ENCODE measurements at regions not wholly inside any gene's neighbourhood (a gene's known extent, or its start where the extent isn't known, plus 50 kb on each side); places are given as distances from the start of the nearest gene placed in this dataset.
A peak's percentile ranks its signal among the peaks of the same experiment; 100 is the strongest.

DNA sequence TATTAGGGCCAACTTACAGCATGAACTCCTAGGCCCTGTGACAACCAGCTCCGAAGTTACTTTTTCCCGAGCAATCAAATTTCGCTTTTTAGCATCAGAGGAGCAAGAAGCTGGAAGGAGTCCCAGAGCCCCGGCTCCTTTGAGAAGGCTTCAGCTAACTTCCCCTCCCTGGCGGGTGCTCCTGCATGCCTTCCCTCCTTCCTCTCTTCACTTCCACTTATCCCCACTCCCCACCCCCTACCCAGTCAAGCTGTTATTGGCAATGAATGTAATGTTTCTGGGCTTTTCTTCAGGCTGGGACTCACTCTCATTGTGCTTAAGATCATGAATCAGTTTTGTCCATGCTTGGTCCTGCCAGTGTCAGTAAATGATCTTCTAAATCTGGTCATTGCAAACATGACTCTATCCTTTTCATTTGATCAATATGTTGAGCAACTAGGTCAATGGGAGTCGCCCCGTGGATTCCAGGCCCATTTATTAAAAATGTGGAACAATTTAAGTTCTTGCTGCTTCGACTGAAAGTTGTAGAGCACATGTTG is 94.5 kb upstream of the TSPAN2 start:
- no peak overlapping the region for H3K4me3 ChIP-seq (ENCODE audit: low read depth, low read length)
- TF ChIP-seq, protein P1, sequence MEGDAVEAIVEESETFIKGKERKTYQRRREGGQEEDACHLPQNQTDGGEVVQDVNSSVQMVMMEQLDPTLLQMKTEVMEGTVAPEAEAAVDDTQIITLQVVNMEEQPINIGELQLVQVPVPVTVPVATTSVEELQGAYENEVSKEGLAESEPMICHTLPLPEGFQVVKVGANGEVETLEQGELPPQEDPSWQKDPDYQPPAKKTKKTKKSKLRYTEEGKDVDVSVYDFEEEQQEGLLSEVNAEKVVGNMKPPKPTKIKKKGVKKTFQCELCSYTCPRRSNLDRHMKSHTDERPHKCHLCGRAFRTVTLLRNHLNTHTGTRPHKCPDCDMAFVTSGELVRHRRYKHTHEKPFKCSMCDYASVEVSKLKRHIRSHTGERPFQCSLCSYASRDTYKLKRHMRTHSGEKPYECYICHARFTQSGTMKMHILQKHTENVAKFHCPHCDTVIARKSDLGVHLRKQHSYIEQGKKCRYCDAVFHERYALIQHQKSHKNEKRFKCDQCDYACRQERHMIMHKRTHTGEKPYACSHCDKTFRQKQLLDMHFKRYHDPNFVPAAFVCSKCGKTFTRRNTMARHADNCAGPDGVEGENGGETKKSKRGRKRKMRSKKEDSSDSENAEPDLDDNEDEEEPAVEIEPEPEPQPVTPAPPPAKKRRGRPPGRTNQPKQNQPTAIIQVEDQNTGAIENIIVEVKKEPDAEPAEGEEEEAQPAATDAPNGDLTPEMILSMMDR (IDR thresholded peaks at IDR 0.05; ENCODE audit: low read depth, low read length, missing control alignments), result no peak
- DNase-seq (ENCODE audit: low read depth), result no peak
- in situ Hi-C loops (cut with HindIII; ENCODE audit: low sequenced_read_pairs), result no loop called here

DNA sequence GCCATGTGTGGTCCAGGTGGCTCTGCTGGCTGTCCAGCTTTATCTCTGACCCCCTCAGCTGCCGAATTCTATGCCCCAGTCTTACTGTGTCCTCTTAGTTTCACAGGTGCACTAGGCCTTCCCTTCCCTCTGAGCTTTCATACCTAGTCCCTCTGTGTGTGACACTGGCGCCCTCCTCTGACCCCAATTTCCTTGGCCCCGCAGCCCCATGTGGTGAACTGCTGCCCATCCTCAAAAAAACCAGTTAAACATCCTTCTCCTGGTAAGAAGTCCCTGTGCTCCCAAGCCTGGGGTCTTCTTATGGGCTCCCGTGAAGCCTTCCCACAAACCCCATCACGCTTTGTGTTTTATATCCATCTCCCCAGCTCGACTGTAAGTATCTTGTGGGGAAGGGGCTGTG is 93.9 kb upstream of the TSPAN2 start:
- no peak for DNase-seq (ENCODE audit: low read depth)
- TF ChIP-seq, protein P1 (IDR thresholded peaks at IDR 0.05; ENCODE audit: low read depth, low read length, missing control alignments), result no peak
- in situ Hi-C loops (cut with HindIII; ENCODE audit: low sequenced_read_pairs), result no loop called here
- H3K4me3 ChIP-seq (ENCODE audit: low read depth, low read length), result no peak overlapping the region

DNA sequence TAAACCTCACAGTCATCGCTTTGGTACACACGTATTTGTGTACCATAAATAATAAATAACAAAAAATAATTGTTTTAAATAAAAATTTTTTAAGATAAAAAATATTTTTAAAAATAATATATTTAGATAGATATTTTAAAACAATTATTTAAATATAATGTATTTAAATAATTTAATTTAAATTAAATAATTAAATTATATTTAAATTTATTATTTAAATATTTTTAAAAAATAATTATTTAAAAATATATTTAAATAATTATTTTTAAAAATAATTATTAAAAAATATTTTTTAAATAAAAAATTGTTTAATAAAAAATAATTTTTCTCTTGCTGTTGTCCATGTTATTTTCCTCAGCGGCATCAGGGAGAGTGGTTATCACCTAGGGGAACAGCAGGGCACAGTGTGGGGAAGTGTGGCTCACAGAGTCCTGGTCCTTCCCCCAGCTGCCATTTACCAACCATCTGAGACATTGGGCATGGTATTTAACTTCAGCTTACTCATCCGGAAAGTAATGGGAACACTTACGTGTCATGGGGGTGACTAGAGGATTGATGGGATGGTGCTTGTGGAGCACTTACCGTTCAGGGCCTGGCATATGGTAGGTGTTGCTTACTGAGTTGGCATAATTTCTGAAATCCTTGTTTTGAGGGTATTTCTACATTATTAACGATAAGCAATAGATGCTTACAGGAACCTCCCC is 92.9 kb upstream of the TSPAN2 start:
- H3K4me3 ChIP-seq (ENCODE audit: low read depth, low read length), result no peak overlapping the region
- in situ Hi-C loops (cut with HindIII; ENCODE audit: low sequenced_read_pairs), result no loop called here
- TF ChIP-seq, protein P1 (IDR thresholded peaks at IDR 0.05; ENCODE audit: low read depth, low read length, missing control alignments), result no peak
- DNase-seq (ENCODE audit: low read depth), result no peak

DNA sequence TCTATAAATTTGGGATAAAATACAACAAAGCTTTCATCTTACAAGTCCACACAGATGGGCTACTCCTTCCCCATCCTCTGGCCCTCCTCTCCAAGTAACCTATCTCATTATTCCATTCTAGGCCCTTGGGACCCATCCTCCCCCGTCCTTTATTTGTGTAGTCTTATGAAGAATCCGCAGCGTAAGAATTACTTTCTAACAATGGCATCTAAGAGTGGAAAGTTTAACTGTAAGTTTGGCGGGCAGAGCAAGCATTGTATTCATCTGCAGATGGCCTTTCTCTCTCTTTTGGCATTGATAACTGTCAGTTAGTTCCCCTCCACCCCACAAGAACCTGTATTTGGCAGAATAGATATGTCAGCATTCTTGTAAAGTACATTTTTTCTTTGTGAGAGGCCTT is 91.9 kb upstream of the TSPAN2 start:
- in situ Hi-C loops (cut with HindIII; ENCODE audit: low sequenced_read_pairs), result no loop called here
- DNase-seq (ENCODE audit: low read depth), result no peak
- H3K4me3 ChIP-seq (ENCODE audit: low read depth, low read length), result no peak overlapping the region
- TF ChIP-seq, protein P1 (IDR thresholded peaks at IDR 0.05; ENCODE audit: low read depth, low read length, missing control alignments), result no peak

DNA sequence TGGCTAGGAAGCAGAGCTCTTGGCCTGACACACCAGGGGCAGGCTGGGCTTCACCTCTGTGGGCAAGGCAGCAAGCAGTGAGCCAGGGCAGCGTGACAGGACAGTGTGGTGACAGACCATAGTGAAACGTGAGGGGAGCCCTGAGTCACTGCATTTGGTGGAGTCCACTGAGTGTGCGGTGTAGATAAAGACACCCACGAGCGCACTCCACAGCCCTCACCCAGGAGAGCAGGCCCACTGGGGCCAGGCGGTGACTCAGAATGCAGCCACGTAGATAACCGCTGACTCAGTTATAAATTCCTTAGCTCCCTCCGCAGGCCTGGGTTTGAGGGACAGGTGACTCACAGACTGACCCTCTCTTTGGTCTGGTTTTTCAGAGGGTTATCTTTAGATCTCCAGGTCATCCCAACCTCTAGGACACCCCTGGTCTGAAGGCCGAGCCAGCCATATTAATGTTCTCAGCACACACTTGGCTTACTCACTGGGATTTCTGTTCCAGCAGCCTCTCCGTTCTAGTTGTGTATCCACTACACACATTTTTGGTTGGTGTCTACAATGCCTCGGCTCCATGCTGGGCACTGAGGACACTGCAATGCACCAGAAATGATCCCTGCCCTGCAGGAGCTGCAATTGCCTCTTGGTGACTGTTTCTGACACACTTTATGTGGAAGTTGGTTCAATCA is 90.2 kb upstream of the TSPAN2 start:
- no peak overlapping the region for H3K4me3 ChIP-seq (ENCODE audit: low read depth, low read length)
- in situ Hi-C loops (cut with HindIII; ENCODE audit: low sequenced_read_pairs), result no loop called here
- TF ChIP-seq, protein P1 (IDR thresholded peaks at IDR 0.05; ENCODE audit: low read depth, low read length, missing control alignments), result no peak
- DNase-seq (ENCODE audit: low read depth), result peak; percentile 92

DNA sequence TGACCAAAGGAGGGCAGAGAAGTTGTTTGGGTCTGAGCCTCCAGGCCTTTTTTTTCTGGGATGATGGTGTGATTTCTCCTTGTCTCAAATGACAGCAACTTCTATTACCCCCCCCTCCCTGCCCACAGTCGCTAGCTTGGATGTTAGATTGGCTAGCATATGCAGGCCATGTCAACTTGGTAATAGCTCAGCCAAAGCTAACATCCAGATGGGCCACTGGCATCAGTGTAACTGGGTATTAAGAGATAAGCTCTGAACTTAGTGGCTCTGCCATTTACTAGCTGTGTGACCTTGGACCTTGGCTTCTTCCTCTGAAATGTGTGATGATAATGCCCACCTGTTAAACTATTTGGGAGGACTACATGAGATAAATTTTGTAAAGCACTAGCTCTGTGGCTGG is 86.9 kb upstream of the TSPAN2 start:
- in situ Hi-C loops (cut with HindIII; ENCODE audit: low sequenced_read_pairs), result no loop called here
- TF ChIP-seq, protein P1 (IDR thresholded peaks at IDR 0.05; ENCODE audit: low read depth, low read length, missing control alignments), result no peak
- no peak overlapping the region for H3K4me3 ChIP-seq (ENCODE audit: low read depth, low read length)
- DNase-seq (ENCODE audit: low read depth), result no peak
